ENCODE measurements at regions not wholly inside any gene's neighbourhood (a gene's known extent, or its start where the extent isn't known, plus 50 kb on each side); places are given as distances from the start of the nearest gene placed in this dataset.

DNA sequence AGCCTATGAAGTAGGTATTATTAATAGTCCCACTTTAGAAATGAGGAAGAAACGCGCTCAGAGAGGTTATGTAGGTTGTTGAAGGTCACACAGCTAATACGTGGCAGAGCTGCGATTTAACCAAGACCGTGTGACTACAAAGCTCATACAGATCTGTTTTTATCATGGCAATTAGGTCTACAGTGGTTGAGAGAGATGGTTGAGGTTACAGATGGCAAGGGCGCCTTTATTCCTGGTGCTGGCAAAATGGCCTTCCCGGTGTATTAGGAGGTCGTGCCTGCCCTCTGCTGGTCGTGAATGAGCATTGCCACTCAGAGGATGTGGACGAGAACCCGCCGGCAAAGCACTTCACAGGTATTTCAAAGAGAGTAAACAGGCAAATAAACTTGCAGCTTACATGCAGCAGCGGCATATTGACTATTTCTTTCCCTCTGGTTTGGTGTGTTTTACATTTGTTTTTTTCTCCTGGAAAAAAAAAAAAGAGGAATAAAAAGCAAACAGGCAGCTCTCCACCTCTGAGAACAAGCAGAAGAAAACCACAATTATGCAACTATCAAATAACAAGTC is 65.3 kb upstream of the EGFLAM start:
- TF ChIP-seq, protein P1, sequence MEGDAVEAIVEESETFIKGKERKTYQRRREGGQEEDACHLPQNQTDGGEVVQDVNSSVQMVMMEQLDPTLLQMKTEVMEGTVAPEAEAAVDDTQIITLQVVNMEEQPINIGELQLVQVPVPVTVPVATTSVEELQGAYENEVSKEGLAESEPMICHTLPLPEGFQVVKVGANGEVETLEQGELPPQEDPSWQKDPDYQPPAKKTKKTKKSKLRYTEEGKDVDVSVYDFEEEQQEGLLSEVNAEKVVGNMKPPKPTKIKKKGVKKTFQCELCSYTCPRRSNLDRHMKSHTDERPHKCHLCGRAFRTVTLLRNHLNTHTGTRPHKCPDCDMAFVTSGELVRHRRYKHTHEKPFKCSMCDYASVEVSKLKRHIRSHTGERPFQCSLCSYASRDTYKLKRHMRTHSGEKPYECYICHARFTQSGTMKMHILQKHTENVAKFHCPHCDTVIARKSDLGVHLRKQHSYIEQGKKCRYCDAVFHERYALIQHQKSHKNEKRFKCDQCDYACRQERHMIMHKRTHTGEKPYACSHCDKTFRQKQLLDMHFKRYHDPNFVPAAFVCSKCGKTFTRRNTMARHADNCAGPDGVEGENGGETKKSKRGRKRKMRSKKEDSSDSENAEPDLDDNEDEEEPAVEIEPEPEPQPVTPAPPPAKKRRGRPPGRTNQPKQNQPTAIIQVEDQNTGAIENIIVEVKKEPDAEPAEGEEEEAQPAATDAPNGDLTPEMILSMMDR (conservative IDR thresholded peaks at IDR 0.05; ENCODE audit: low read depth, low read length), result peak; percentile 93
- TF ChIP-seq, protein P2, sequence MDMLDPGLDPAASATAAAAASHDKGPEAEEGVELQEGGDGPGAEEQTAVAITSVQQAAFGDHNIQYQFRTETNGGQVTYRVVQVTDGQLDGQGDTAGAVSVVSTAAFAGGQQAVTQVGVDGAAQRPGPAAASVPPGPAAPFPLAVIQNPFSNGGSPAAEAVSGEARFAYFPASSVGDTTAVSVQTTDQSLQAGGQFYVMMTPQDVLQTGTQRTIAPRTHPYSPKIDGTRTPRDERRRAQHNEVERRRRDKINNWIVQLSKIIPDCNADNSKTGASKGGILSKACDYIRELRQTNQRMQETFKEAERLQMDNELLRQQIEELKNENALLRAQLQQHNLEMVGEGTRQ (IDR thresholded peaks at IDR 0.05; ENCODE audit: low read depth, low read length), result no peak
- TF ChIP-seq RFX5 (IDR thresholded peaks at IDR 0.05; ENCODE audit: low read depth, low read length), result no peak
- TF ChIP-seq RAD21 (IDR thresholded peaks at IDR 0.05; ENCODE audit: low read length), result peak; percentile 98
- no peak for TF ChIP-seq CEBPB (IDR thresholded peaks at IDR 0.05; ENCODE audit: low read depth, low read length)
- TF ChIP-seq, protein P3, sequence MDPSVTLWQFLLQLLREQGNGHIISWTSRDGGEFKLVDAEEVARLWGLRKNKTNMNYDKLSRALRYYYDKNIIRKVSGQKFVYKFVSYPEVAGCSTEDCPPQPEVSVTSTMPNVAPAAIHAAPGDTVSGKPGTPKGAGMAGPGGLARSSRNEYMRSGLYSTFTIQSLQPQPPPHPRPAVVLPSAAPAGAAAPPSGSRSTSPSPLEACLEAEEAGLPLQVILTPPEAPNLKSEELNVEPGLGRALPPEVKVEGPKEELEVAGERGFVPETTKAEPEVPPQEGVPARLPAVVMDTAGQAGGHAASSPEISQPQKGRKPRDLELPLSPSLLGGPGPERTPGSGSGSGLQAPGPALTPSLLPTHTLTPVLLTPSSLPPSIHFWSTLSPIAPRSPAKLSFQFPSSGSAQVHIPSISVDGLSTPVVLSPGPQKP (IDR thresholded peaks at IDR 0.05; ENCODE audit: borderline replicate concordance, low read depth, low read length), result no peak
- no peak for TF ChIP-seq FOS (IDR thresholded peaks at IDR 0.05; ENCODE audit: low read depth, low read length)
